Body of pancreas (tissue), 4 donors: ENCODE measurements at regions not wholly inside any gene's neighbourhood (a gene's known extent, or its start where the extent isn't known, plus 50 kb on each side); places are given as distances from the start of the nearest gene placed in this dataset.

Experiments used
- POLR2A ChIP-seq, 3 donors: fragments of 450-650 bp; IDR thresholded peaks; one replicate each; pipeline ENCODE4 v1.6.1; 2016; ENCODE audit warnings: antibody characterized with exemption in 3 of 3, mild to moderate bottlenecking in 2 of 3
- TF ChIP-seq, protein P1 (sequence below), 7 experiments: fragments of 450-650 bp in 4 of 7; fragments of 200-600 bp in 3 of 7; sonication (generic) in 3 of 7; IDR thresholded peaks; one replicate each; pipeline ENCODE4 v1.5.1; 2016 to 2019; ENCODE audit warnings: antibody characterized with exemption in 7 of 7

- TF ChIP-seq, protein P1, sequence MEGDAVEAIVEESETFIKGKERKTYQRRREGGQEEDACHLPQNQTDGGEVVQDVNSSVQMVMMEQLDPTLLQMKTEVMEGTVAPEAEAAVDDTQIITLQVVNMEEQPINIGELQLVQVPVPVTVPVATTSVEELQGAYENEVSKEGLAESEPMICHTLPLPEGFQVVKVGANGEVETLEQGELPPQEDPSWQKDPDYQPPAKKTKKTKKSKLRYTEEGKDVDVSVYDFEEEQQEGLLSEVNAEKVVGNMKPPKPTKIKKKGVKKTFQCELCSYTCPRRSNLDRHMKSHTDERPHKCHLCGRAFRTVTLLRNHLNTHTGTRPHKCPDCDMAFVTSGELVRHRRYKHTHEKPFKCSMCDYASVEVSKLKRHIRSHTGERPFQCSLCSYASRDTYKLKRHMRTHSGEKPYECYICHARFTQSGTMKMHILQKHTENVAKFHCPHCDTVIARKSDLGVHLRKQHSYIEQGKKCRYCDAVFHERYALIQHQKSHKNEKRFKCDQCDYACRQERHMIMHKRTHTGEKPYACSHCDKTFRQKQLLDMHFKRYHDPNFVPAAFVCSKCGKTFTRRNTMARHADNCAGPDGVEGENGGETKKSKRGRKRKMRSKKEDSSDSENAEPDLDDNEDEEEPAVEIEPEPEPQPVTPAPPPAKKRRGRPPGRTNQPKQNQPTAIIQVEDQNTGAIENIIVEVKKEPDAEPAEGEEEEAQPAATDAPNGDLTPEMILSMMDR (IDR thresholded peaks at IDR 0.05) = no peak
- no peak for TF ChIP-seq POLR2A (IDR thresholded peaks at IDR 0.05)
Observed at GRCh38 chr1:82879701-82880305, 1079.1 kb downstream of the ADGRL2 start.
